Sigmoid colon (tissue), 4 donors: ENCODE measurements at regions not wholly inside any gene's neighbourhood (a gene's known extent, or its start where the extent isn't known, plus 50 kb on each side); places are given as distances from the start of the nearest gene placed in this dataset.
"Not testable (repeated sequence)": the region's sequence is repeated elsewhere in the genome, so short reads cannot be mapped to it uniquely, and the experiment has no call there.

Experiments used
- CTCF ChIP-seq, 4 experiments: fragments of 450-650 bp in 3 of 4; fragments of 200-600 bp in 1 of 4; IDR thresholded peaks; one replicate each; pipeline ENCODE4 v1.5.1; 2016 to 2019; ENCODE audit warnings: antibody characterized with exemption in 4 of 4, mild to moderate bottlenecking in 3 of 4, moderate library complexity in 2 of 4
- EP300 ChIP-seq, 4 donors: sonication (generic); formaldehyde crosslinking; IDR thresholded peaks; one replicate each; pipeline ENCODE4 v1.6.1; 2017; ENCODE audit warnings: antibody characterized with exemption in 4 of 4
- POLR2A ChIP-seq, 2 donors: fragments of 450-650 bp; IDR thresholded peaks; one replicate each; pipeline ENCODE4 v1.6.1; 2016; ENCODE audit warnings: antibody characterized with exemption in 2 of 2, mild to moderate bottlenecking in 2 of 2, moderate library complexity in 2 of 2
- POLR2AphosphoS5 ChIP-seq, 4 donors: sonication (generic); formaldehyde crosslinking; IDR thresholded peaks; one replicate each; pipeline ENCODE4 v1.6.1; 2017; ENCODE audit warnings: antibody characterized with exemption in 4 of 4

DNA sequence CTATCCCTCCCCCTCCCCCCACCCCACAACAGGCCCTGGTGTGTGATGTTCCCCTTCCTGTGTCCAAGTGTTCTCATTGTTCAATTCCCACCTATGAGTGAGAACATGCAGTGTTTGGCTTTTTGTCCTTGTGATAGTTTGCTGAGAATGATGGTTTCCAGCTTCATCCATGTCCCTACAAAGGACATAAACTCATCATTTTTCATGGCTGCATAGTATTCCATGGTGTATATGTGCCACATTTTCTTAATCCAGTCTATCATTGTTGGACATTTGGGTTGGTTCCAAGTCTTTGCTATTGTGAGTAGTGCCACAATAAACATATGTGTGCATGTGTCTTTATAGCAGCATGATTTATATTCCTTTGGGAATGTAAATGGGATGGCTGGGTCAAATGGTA is 295.1 kb downstream of the KLHL13 start:
- TF ChIP-seq CTCF, POLR2AphosphoS5, EP300, POLR2A (IDR thresholded peaks at IDR 0.05): not testable (repeated sequence)
